ENCODE measurements at regions not wholly inside any gene's neighbourhood (a gene's known extent, or its start where the extent isn't known, plus 50 kb on each side); places are given as distances from the start of the nearest gene placed in this dataset.

- ATAC-seq = no peak
- Histone ChIP-seq H3K4me3 (no peak overlapping the region), H3K4me1 (no peaks in the 10 kb centered on the region), H3K27me3 (no peaks in the 10 kb centered on the region), H3K27ac (no peak overlapping the region), H3K36me3 (replicated peaks in 1 of 2; ENCODE audit: insufficient read depth in 1 of 2, low read depth in 2 of 2) (no peaks in the 10 kb centered on the region), H3K9me3 (no peaks in the 10 kb centered on the region)
- WGBS, 2 donors = 80 to 87% methylated on average over 11 to 20 of the region's 20 CpGs
- TF ChIP-seq POLR2A (IDR thresholded peaks at IDR 0.05) (no peak), CTCF (IDR thresholded peaks at IDR 0.05) (no peak)
- peak in 1 of 4 donors; percentile 6 for DNase-seq
- intact Hi-C loops (cut with DNase I) = no loop called here
These were observed 220.3 kb upstream of the IER5L start for GRCh38 chr9:129398101-129398960.

DNA sequence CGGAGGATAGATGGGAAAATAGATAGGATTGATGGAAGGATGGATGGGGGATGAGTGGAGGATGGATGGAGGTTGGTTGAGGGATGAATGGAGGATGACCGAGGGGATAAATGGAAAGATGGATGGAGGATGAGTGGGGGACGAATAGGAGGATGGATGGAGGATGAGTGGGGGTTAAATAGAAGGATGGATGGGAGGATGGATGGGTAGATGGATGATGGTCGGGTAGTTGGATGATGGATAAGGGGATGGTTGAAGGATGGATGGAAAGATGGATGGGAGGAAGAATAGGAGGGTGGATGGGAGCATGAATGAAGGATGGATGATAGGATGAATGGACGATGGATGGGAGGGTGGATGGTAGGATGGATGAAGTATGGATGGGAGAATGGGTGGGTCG, 219.3 kb upstream of the IER5L start:
- Histone ChIP-seq H3K4me1 (no peaks in the 10 kb centered on the region), H3K27me3 (no peaks in the 10 kb centered on the region), H3K27ac (no peak overlapping the region), H3K36me3 (replicated peaks in 1 of 2; ENCODE audit: insufficient read depth in 1 of 2, low read depth in 2 of 2) (no peaks in the 10 kb centered on the region), H3K9me3 (no peaks in the 10 kb centered on the region), H3K4me3 (no peak overlapping the region)
- no peak for TF ChIP-seq CTCF (IDR thresholded peaks at IDR 0.05)
- no peak for TF ChIP-seq POLR2A (IDR thresholded peaks at IDR 0.05)
- 80 to 83% methylated on average over 6 of the region's 6 CpGs for WGBS, 2 donors
- intact Hi-C loops (cut with DNase I) = no loop called here
- no peak for ATAC-seq
- DNase-seq = no peak

- no peaks in the 10 kb centered on the region for H3K36me3 ChIP-seq (replicated peaks in 1 of 2; ENCODE audit: insufficient read depth in 1 of 2, low read depth in 2 of 2)
- H3K27ac ChIP-seq = no peak overlapping the region
- WGBS, 2 donors = 48 to 66% methylated on average over 1 of the region's 1 CpG
- H3K9me3 ChIP-seq = no peaks in the 10 kb centered on the region
- no peak overlapping the region for H3K4me3 ChIP-seq
- intact Hi-C loops (cut with DNase I) = no loop called here
- H3K4me1 ChIP-seq = no peaks in the 10 kb centered on the region
- no peak for DNase-seq
- H3K27me3 ChIP-seq = no peaks in the 10 kb centered on the region
- ATAC-seq = no peak
- no peak for TF ChIP-seq CTCF (IDR thresholded peaks at IDR 0.05)
- TF ChIP-seq POLR2A (IDR thresholded peaks at IDR 0.05) = no peak
These were observed 218.3 kb upstream of the IER5L start for GRCh38 chr9:129396365-129396708.

GRCh38 chr9:129395633-129396364, 217.7 kb upstream of the IER5L start:
- no peak overlapping the region for H3K27ac ChIP-seq
- H3K4me1 ChIP-seq = no peaks in the 10 kb centered on the region
- DNase-seq (no peak), ATAC-seq (no peak)
- WGBS, 2 donors = 33 to 52% methylated on average over 3 of the region's 3 CpGs
- TF ChIP-seq POLR2A (IDR thresholded peaks at IDR 0.05) (no peak), CTCF (IDR thresholded peaks at IDR 0.05) (no peak)
- no peaks in the 10 kb centered on the region for H3K27me3 ChIP-seq
- H3K9me3 ChIP-seq = no peaks in the 10 kb centered on the region
- no peak overlapping the region for H3K4me3 ChIP-seq
- intact Hi-C loops (cut with DNase I) = no loop called here
- H3K36me3 ChIP-seq (replicated peaks in 1 of 2; ENCODE audit: insufficient read depth in 1 of 2, low read depth in 2 of 2) = no peaks in the 10 kb centered on the region

All from body of pancreas (tissue), 4 donors.